Fibroblast of lung (primary cell): ENCODE measurements at regions not wholly inside any gene's neighbourhood (a gene's known extent, or its start where the extent isn't known, plus 50 kb on each side); places are given as distances from the start of the nearest gene placed in this dataset.

Experiments
- DNase-seq, 2 donors: peaks; one replicate each; pipeline versions ENCODE4 v3.0.0 to v3.0.0-alpha.2; 2010; ENCODE audit warnings: low read depth in 2 of 2
- H2AFZ ChIP-seq: 2 replicates; pipeline ENCODE4 v1.5.1; 2012; ENCODE audit warnings: low read length, control low read depth, inconsistent platforms
- H3K27ac ChIP-seq: 2 replicates; pipeline ENCODE4 v1.5.1; 2011; ENCODE audit warnings: low read length, control low read depth; ENCODE audit not compliant: insufficient read depth
- H3K27me3 ChIP-seq: 2 replicates; pipeline ENCODE4 v1.5.1; 2011; ENCODE audit warnings: mild to moderate bottlenecking, low read length; ENCODE audit not compliant: control insufficient read depth, insufficient read depth
- H3K36me3 ChIP-seq: 2 replicates; pipeline ENCODE4 v1.5.1; 2011; ENCODE audit warnings: low read length; ENCODE audit not compliant: control insufficient read depth, insufficient read depth
- H3K4me1 ChIP-seq: 2 replicates; pipeline ENCODE4 v1.5.1; 2011; ENCODE audit warnings: low read length; ENCODE audit not compliant: control insufficient read depth, insufficient read depth; ENCODE audit errors: extremely low read depth
- H3K4me2 ChIP-seq: 2 replicates; pipeline ENCODE4 v1.5.1; 2011; ENCODE audit warnings: low read length, control low read depth; ENCODE audit not compliant: insufficient read depth; ENCODE audit errors: extremely low read depth
- H3K4me3 ChIP-seq, 4 experiments: fragments of 200-600 bp in 1 of 4; sonication (generic) in 1 of 4; replicated peaks in 1 of 4; 2 replicates each; pipeline ENCODE4 v1.5.1; 2011 to 2016; ENCODE audit warnings: low read length in 4 of 4, low read depth in 3 of 4, mild to moderate bottlenecking in 3 of 4, control low read depth in 2 of 4, inconsistent platforms in 1 of 4, mixed read lengths in 1 of 4; ENCODE audit not compliant: insufficient read depth in 1 of 4; ENCODE audit errors: control extremely low read depth in 1 of 4
- H3K79me2 ChIP-seq: 2 replicates; pipeline ENCODE4 v1.5.1; 2012; ENCODE audit warnings: mild to moderate bottlenecking, low read length, inconsistent platforms; ENCODE audit not compliant: control insufficient read depth, insufficient read depth
- H3K9ac ChIP-seq: 2 replicates; pipeline ENCODE4 v1.5.1; 2011; ENCODE audit warnings: mild to moderate bottlenecking, low read length, control low read depth; ENCODE audit not compliant: insufficient read depth
- H3K9me3 ChIP-seq: 2 replicates; pipeline ENCODE4 v1.5.1; 2012; ENCODE audit warnings: low read depth, low read length; ENCODE audit not compliant: control insufficient read depth, insufficient read depth
- H4K20me1 ChIP-seq: 2 replicates; pipeline ENCODE4 v1.5.1; 2011; ENCODE audit warnings: low read length; ENCODE audit not compliant: control insufficient read depth, insufficient read depth; ENCODE audit errors: extremely low read depth
- CTCF ChIP-seq, 2 donors: IDR thresholded peaks in 1 of 2; conservative IDR thresholded peaks in 1 of 2; 1 replicate in 1 of 2; 2 replicates in 1 of 2; pipeline ENCODE4 v1.5.1; 2011 to 2012; ENCODE audit warnings: low read length in 2 of 2, control low read depth in 1 of 2, inconsistent platforms in 1 of 2, low read depth in 1 of 2, mild to moderate bottlenecking in 1 of 2
- EZH2 ChIP-seq: IDR thresholded peaks from 2 replicates; pipeline ENCODE4 v1.5.1; 2012; ENCODE audit warnings: low read length, control low read depth, mild to moderate bottlenecking; ENCODE audit errors: missing control alignments

GRCh38 chr2:103361712-103362111, 599.9 kb downstream of the TMEM182 start:
- Histone ChIP-seq H4K20me1 (no peaks in the 10 kb centered on the region), H3K27me3 (no peaks in the 10 kb centered on the region), H3K36me3 (no peaks in the 10 kb centered on the region), H3K4me1 (no peaks in the 10 kb centered on the region), H3K9me3 (no peaks in the 10 kb centered on the region), H3K4me2 (no peak overlapping the region), H3K27ac (no peak overlapping the region), H3K79me2 (no peaks in the 10 kb centered on the region), H3K4me3 (no peak overlapping the region), H2AFZ (no peak overlapping the region), H3K9ac (no peak overlapping the region)
- TF ChIP-seq CTCF (conservative IDR thresholded peaks at IDR 0.05 in 1 of 2, IDR thresholded peaks at IDR 0.05 in 1 of 2; ENCODE audit: low read depth in 1 of 2, low read length in 2 of 2): no peak
- no peak for TF ChIP-seq EZH2
- no peak for DNase-seq

GRCh38 chr2:103363639-103364038, 601.8 kb downstream of the TMEM182 start:
- H3K4me2 ChIP-seq: no peak overlapping the region
- H3K79me2 ChIP-seq: no peaks in the 10 kb centered on the region
- DNase-seq: no peak
- no peaks in the 10 kb centered on the region for H3K9me3 ChIP-seq
- no peak overlapping the region for H2AFZ ChIP-seq
- H3K36me3 ChIP-seq: no peaks in the 10 kb centered on the region
- no peak overlapping the region for H3K27ac ChIP-seq
- H3K4me3 ChIP-seq: no peak overlapping the region
- no peak overlapping the region for H3K9ac ChIP-seq
- H3K27me3 ChIP-seq: no peaks in the 10 kb centered on the region
- no peaks in the 10 kb centered on the region for H4K20me1 ChIP-seq
- no peaks in the 10 kb centered on the region for H3K4me1 ChIP-seq
- no peak for TF ChIP-seq CTCF (conservative IDR thresholded peaks at IDR 0.05 in 1 of 2, IDR thresholded peaks at IDR 0.05 in 1 of 2; ENCODE audit: low read depth in 1 of 2, low read length in 2 of 2)
- no peak for TF ChIP-seq EZH2

- Histone ChIP-seq H3K4me3 (no peak overlapping the region), H3K4me2 (no peak overlapping the region), H3K27me3 (no peaks in the 10 kb centered on the region), H3K9me3 (no peaks in the 10 kb centered on the region), H3K9ac (no peak overlapping the region), H4K20me1 (no peaks in the 10 kb centered on the region), H2AFZ (no peak overlapping the region), H3K79me2 (no peaks in the 10 kb centered on the region), H3K4me1 (no peaks in the 10 kb centered on the region), H3K27ac (no peak overlapping the region), H3K36me3 (no peaks in the 10 kb centered on the region)
- no peak for DNase-seq
- no peak for TF ChIP-seq EZH2
- TF ChIP-seq CTCF (conservative IDR thresholded peaks at IDR 0.05 in 1 of 2, IDR thresholded peaks at IDR 0.05 in 1 of 2; ENCODE audit: low read depth in 1 of 2, low read length in 2 of 2): no peak
Observed at GRCh38 chr2:103364177-103364576, 602.3 kb downstream of the TMEM182 start.
